HG03469 (cell line): ENCODE measurements at regions not wholly inside any gene's neighbourhood (a gene's known extent, or its start where the extent isn't known, plus 50 kb on each side); places are given as distances from the start of the nearest gene placed in this dataset.
A peak's percentile ranks its signal among the peaks of the same experiment; 100 is the strongest.

Experiments used
- ATAC-seq: cut with Tn5 transposase; IDR thresholded peaks from one replicate; pipeline ENCODE4 v1.9.1; 2021; ENCODE audit warnings: mild to moderate bottlenecking, moderate library complexity, moderate number of reproducible peaks; ENCODE audit not compliant: unreplicated experiment

DNA sequence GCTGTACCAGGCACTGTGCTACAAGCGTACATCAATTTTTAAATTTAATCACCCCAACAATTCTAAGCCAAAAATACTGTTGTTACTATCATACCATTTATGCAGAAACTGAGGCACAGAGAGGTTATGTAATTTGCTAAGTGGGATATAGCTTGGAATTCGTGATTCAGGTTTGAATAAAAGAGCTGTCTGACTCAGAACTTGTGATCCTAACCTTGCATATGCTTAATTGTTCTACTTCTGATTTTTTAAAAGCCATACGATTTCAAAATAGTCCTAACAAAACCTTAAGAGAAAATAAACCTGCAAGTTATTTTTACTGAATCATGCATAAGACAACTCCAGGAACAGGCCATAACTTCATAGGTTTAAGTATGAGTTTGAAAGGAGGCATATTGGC, 498.0 kb upstream of the CFAP20DC start:
- ATAC-seq: no peak

GRCh38 chr3:59546522-59546921, 496.7 kb upstream of the CFAP20DC start:
- ATAC-seq: no peak

GRCh38 chr3:59545374-59545773, 495.5 kb upstream of the CFAP20DC start:
- no peak for ATAC-seq

DNA sequence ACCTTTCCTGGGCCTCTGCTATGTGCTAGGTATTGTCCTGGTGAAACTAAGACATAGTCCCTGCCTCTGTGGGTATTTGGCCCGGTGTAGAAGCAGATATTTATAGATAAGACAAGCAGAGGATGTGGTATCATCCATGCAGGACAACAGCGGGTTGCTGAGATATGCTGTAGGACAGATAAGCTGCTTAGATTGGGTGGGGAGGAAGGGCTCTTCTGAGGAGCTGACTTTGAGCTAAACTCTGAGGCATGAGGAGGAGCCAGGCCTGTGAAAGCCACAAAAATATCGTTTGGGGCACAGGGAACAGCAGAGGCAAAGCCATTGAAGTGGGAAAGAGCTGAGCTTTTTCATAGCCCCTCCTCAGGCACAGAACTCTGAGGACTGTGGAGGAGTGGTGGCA, 492.5 kb upstream of the CFAP20DC start:
- ATAC-seq: no peak

DNA sequence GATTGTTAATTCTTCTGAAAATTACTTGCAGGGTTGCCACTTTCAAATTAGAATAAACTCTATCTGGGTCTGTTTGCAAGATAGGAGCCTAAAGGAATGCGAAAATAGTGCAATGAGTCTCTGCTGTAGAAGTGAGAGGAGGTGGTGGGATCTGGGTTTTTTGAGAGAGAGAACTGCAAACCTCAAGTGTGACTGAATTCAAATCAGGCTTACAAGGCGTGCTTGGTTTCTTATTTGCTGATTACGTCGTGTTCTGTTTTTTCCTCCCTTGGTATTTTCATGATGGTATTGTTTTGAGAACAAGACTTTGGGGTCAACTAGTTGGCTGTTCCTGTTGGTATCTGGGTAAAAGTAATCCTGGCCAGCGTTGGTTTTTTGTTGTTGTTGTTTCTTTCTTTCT, 490.9 kb upstream of the CFAP20DC start:
- peak; percentile 56 for ATAC-seq

GRCh38 chr3:59540241-59540640, 490.4 kb upstream of the CFAP20DC start:
- ATAC-seq: no peak

- no peak for ATAC-seq
Measured at GRCh38 chr3:59538753-59539432, 489.1 kb upstream of the CFAP20DC start.

DNA sequence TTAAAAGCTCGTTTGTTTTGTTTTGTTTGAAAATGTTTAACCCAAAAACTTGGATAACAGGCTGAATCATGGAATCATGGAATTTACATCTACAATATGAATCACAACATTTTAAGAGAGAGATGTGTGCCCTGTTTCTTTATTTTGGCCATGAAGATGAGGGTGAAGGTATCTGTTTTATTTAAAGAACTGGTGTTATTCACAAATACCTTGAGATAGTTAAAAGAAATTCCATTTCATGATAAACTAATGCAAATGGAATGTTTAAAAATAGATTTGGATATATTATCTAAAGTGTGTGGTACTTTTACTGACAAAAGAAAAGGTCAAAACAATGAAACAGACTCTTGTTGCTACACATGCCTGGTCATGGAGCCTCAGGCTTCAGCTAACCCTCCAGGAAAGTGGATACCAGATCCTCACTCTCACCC, 486.0 kb upstream of the CFAP20DC start:
- ATAC-seq: no peak

DNA sequence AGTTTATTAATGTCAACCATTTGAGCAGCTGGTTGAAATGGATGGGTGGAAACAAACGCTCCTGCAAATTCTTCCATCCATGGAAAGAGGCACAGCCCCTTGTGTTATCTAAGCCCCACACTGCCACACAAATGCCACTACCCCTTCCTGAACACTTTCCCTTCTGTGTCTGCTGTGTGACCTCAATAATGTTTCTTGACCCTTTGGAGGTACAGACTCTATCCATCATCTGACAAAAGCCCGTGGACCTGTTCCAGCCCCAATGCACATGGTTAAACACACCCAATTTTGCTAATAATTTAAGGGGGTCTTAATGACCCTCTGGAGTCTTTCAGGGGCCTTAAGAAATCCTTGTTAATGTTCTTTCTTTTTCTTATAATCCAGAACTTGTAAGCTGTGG, 482.2 kb upstream of the CFAP20DC start:
- no peak for ATAC-seq

- ATAC-seq: no peak
Measured at GRCh38 chr3:59531066-59531745, 481.4 kb upstream of the CFAP20DC start.

DNA sequence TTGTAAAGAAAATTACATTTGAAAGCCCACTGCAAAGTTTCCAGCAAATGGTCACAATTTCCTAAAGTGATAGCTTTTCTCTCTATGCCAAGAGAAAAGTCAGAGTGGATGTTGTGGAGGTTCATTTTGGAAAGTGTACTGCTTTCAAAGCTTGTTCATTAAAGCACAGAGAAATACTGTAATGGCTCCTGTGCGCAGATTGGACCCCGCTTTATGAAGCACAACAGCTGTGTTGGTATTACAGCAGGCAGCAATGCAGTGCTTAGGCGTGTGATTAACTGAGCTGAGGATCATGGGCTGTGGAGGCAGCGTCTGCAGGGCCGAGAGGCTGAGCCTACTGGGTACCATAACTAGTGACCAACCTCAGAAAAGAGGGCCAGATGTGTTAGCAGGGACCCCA, 478.4 kb upstream of the CFAP20DC start:
- no peak for ATAC-seq

GRCh38 chr3:59527493-59527892, 477.7 kb upstream of the CFAP20DC start:
- ATAC-seq: no peak

GRCh38 chr3:59526999-59527398, 477.2 kb upstream of the CFAP20DC start:
- ATAC-seq: no peak

DNA sequence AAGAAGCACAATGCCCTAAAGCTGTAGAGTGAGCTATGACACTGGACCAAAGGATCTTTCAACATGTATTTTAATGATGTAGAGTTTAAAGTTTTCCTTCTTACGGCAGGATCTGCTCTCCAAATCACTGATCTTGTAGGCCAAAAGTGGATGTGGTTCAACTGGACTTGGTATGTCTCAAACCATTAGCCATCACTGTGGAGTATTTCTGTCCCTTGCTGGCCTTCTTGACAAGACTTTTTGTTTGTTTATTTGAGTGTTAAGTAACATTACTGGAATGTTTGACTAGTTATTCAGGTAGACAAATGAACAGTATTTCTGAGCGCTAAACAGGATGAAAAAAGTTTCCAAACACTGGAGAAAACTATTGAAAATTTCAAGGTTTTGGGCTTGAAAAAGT, 472.7 kb upstream of the CFAP20DC start:
- ATAC-seq: no peak

- no peak for ATAC-seq
Measured at GRCh38 chr3:59519094-59519493, 469.3 kb upstream of the CFAP20DC start.

DNA sequence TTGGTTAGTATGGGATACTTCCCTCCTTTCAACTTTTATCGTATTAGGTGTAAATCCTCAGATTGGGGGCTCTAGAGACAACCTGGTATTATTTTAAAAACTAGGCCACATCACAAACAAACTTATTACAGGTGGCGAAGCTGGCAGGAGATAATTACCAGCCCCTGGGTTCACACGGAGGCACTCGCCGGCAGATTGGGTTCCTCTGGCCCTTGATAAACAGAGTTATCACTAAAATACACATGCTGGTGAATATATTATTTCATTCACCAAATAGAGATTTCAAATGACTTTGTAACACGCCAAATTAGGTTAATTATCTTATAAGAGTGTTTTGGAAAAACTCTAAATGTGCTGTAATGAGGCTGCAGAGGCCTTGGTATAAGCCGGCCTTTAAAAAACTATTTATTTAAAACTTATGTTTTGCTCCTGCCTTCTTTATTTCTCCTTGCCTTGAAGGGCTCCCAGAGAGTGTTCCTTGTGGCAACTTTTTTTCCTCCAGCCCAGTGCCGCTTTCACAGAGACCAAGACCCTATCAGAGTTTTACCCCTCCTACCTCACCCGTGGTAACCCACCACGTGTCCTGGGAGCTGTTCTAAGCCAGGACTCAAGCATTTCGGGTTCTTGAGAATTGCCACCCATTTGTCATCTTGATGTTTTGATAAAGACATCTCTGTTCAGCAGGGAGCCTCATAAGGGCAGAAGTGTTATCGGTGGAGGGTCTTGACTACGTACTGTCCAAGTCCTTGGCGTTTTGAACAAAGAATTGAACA, 468.6 kb upstream of the CFAP20DC start:
- ATAC-seq: no peak

GRCh38 chr3:59517388-59517787, 467.6 kb upstream of the CFAP20DC start:
- ATAC-seq: no peak

- ATAC-seq: no peak
Measured at GRCh38 chr3:59515966-59516365, 466.1 kb upstream of the CFAP20DC start.

GRCh38 chr3:59514865-59515482, 465.1 kb upstream of the CFAP20DC start:
- no peak for ATAC-seq

DNA sequence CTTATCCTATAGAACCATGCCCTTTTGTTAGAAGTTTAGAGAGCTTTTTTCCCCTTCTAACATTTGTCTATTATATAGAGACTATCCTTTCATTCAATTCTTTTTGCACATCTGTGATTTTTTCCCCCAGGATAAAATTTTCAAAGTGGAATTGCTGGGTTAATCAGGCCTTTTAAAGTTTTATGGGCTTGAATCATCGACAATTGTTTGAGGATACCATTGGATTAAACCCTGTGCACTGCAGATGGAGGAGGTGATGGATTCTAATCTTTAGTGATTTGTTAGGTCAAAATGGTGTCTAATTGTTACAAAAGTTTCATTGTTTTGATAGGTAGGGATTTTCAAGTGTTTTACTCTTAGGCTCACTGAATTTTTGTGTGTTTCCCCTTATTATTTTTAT, 463.7 kb upstream of the CFAP20DC start:
- no peak for ATAC-seq

DNA sequence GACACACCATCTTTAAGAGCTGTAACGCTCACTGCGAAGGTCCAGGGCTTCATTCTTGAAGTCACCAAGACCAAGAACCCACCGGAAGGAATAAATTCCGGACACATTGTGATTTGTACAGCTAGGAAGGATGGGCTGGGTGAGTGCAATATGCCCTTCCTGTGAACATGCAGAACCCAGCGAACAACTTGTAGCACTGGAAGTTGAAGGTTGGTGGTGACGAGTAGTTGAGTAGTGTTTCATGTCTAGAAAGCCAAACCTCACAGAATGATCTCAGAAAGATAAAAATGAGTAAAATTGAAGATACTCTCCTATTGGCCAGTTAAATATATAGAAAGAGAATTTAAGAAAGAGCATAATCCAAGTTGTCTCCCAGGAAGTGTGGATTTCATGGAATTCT, 462.2 kb upstream of the CFAP20DC start:
- no peak for ATAC-seq
